CD4-positive, alpha-beta T cell treated with Interleukin-17A for 4 hours (primary cell): ENCODE measurements at regions not wholly inside any gene's neighbourhood (a gene's known extent, or its start where the extent isn't known, plus 50 kb on each side); places are given as distances from the start of the nearest gene placed in this dataset.

ENCODE experiments used
- DNase-seq: peaks from one replicate; pipeline ENCODE4 v3.0.0-alpha.2; 2020; ENCODE audit warnings: mixed read lengths

DNA sequence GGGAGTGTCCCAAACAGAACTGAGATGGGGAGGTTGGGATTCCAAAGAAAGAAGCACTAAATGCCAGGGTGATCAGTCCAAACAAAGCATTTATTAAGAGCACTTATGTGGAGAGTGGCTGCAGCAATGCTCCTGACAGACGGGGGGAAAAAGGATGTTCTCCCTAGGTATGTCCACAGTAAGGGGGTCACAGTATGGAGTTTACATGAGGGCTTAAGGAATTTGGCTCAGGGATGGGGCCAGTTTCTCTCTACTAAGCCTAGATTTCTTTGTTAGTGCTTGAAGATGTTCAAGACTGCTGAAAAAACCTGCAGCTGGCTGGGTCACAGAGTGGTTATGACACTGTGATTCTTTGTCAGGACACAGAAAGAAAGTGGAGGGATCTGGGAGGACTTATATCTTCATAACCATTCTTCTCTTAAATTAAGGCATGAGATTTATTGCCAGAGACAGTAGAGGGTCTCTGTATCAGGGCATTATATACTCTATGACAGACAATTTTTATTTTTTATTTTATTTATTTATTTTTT, 1468.0 kb downstream of the C4orf33 start:
- DNase-seq: no peak

DNA sequence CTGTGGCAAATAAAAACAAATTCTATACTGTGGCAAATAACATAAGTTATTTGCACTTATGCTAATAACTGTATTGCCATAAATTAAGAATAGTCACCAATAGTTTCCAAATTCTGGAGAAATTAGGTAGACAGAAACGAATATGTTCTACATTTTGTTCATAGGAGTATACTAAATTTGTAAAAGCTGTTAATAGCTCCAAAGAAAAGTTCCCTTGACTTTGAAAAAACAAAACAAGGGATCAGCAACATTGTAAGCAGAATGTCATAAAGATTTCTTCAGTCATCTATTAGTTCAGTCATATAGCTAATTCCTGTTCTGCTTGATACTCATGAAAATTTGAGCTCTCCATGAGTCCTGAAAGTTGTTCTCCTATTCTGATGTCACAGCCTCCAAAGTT, 1472.8 kb downstream of the C4orf33 start:
- no peak for DNase-seq

DNA sequence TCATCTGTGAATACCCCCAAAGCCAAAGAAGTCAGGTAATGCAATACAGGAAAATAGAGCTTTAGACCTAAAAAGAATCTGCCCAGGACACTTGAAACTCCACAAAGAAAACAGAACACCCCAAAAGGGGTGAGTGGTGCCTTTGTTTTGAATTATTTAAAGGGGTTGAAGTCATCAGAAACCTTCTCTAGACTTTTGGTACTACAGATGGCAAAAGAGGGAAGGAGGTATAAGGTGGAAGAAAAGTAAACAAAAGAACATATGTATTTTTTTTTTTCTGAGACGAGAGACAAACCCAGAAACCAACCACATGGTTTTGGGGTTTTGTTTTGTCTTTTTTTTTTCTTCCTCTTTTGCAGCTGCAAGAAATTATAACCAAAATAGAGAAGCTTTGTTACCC, 1477.8 kb downstream of the C4orf33 start:
- DNase-seq: no peak

DNA sequence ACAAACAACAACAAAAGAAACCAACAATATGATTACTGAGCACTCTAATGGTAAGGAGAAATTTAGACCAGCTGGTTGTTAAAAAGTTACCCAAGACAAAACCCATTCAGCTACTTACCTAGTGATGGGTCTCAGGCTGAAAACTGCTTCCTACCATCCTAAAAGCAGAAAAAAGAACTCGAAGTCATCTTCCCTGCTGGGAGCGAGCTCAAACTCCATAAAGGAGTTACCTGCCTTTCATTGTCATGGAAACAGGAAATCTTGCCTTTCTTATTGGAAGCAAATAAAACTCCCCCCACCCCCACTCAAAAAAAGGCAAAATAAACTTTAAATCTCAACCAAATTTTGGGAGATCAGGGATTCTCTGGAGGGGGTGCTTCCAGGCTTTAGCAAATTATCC, 1478.3 kb downstream of the C4orf33 start:
- DNase-seq: no peak

DNA sequence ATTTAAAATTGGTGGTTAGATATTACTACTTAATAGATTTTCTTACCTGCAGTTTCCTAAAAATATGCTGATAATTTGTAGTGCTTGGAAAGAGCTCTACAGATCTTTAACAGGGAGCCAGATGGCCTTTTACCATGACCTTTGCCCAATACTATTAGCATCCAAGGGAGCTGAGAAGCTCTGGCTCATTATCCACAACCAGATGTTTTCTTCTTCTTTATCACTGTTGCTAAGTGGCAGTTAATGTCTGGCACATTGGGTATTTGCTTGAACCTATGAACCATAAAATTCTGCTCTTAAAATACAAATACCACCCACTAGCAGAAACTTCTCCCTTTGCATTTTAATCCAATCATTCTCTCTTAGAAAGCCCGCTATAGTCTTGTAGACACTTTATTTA, 1480.3 kb downstream of the C4orf33 start:
- no peak for DNase-seq

DNA sequence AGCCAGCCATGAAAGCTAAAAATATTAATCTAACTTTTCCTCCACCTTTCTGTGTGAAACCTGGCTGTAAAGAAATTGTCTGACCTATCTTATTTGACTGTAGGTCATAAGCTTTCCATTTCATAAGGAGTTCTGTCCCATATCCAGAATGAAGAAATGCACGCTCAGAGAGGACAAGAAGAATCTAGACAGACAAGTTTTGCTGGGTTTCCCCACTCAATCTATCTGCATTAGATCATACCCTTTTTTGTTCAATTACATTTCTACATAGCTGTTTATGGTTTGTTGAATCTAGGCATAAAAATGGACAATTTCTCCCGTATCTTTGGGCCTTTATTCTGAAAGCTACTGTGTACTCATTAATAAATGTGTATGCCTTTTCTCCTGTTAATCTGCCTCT, 1495.1 kb downstream of the C4orf33 start:
- DNase-seq: no peak

DNA sequence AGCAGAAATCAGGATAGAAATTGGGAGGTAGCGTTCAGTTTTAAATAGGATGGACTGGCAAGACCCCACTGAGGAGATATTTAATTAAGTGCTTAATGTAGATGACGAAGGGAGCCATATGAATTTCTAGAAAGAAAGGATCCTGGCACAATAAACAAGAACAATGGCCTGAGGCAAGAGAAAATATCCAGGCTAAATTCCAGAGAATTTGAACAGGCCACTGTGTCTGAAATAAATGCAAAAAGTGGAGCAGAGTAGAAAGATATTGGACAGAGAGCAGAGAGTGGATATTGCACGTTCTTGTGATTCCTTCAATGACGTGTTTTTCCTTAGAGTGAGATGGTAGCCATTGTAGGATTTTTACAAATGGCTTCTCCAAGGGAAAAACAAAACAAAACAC, 1504.8 kb downstream of the C4orf33 start:
- no peak for DNase-seq

DNA sequence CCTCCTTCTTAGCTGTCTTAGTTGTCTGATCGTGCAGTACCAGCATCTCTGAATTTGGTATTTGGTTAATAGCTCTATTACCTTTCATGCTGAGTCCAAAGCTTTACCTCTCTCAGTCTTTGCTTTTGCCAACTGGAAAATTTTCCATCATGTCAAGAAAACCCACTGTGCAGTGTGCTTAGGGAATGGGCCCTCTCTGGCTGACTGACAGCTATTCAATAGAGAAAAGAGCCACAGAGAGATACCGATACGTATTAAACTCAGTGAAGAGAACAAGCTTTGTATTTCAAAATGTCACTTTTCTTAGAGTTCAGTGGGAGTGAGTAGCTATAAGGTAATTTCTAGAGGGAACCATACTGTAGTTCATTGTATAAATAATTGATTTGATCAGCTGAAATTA, 1507.1 kb downstream of the C4orf33 start:
- DNase-seq: no peak

DNA sequence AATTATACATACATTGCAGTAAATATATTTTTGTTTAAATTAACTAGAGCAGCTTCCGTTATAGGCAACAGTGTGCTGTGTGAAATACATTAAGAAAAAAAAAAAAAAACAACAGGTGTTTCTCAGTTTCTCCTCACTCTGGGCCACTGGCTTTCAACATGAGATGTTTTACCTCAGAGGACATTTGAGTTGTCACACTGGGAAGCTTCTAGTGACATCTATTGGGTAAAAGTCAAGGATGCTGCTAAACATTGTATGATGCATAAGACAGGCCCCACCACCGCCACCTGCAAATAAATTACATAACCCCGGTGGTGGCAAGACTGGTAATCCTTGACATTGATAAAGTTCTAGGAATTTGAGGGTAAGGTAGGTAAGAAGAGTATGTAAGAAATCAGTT, 1512.2 kb downstream of the C4orf33 start:
- no peak for DNase-seq

DNA sequence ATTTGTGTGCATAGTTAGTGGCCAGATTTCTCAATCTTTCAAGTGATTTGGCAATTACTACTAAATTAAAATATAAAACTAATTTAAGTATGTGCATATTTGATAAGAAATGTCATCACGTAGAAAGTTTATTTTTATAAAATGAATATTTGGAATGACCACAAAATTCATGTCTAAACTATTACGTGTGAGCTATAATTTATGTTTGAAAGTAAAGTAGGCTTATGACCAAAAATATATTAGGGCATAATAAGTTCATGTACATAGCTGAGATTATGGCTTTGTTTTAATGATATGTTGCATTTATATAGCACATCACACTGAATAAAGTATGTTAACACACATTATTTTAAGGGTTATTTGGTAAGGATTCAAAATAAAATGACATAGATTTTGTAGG, 1532.6 kb downstream of the C4orf33 start:
- no peak for DNase-seq

DNA sequence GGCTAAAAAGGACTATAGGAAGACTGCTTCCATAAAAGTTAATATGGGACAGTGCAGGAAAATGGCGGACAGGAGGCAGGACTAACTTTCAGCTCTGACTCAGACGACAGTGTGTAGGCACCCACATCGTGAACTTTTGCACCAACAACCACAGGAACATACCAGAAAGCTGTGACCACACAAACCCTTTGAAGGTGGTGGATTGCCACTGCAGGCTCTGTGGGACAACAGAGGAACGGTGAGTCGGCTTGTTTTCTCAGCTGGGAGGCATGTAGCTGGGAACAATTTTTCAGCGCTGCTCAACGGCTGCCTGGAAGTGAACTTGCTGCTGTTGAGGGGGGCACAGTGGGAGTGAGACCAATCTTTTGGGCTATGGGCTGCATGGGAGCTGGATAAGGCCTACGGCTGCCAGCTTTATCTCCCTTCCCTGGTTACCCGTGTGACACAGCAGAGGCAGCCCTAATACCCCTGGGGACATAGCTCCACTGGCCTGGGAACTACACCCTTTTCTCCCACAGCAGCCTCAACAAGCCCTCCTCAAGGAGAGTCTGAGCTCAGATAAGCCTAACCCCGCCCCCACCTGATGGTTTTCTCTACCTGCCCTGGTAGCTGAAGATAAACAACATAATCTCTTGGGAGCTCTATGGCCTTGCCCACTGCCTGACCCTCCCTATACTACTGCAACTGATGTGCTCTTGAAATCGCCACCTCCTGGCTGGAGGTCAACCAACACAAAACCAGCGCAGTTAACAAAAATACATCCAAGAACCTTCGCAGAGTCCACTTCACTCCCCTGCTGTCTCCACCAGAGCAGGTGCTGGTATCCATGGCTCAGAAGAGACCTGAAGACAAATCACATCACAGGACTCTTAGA, 1537.0 kb downstream of the C4orf33 start:
- no peak for DNase-seq

DNA sequence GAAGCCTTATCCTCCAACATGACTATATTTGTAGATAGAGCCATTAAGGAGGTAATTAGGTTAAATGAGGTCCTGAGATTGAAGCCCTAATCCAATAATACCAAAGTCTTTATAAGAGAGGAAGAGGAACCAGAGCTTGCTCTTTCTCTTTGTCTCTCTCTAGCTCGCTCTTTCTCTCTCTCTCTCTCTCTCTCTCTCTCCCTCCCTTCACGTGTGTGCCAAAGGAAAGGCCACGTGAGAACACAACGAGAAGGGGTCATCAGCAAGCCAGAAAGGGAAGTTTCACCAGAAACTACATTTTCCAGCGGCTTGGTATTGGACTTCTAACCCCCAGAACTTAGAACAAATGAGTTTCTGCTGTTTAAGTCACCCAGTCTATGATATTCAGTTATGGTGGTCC, 1540.5 kb downstream of the C4orf33 start:
- no peak for DNase-seq

DNA sequence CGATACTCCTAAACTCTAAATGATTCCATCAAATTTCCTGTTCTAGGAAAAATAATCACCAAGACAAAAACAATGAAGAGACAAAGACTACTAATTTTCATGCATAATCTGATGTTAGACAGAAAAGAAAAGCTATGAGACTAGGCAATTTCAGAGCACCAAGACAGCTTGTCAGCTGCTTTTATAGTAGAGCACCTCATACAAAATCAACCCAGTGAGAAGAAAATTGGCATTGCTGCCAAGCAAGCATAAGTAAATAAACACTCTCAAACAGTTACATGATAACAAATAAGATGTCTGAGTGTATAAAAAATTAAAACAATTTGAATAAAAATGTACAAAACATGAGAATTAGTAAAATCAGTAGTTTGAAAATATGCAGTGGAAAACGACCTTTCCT, 1544.6 kb downstream of the C4orf33 start:
- DNase-seq: no peak

DNA sequence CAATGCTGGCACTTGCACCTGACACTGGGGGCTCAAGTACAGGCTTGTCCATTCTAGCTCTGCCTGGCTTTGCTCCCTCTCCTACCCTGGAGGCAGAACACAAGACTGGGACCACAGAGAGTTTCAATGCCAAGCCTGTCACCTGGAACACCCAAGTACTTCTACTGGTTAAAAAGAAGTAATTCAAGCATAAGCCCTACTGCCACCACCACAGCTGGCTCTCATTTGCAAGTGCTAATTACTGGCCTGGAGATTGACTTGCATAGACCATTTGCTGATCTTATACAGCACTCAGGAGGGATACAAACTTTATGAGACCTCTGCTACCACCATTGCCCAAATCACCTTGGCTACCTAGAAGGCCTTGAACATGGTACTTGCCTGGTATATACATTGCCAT, 1550.9 kb downstream of the C4orf33 start:
- no peak for DNase-seq

DNA sequence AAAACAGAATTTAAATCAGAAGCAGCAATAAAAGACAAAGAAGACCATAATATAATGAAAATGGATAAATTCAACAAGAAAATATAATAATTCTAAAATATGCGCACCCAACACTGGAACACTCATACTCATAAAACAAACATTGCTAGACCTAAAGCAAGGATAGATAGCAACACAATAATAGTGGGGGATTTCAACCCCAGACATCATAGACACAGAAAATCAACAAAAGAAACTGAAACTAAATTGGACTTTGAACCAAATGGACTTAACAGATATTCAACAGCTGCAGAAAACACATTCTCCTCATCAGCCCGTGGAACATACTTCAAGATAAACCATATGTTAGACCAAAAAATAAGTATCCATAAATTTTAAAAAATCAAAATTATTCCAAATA, 1552.6 kb downstream of the C4orf33 start:
- no peak for DNase-seq

DNA sequence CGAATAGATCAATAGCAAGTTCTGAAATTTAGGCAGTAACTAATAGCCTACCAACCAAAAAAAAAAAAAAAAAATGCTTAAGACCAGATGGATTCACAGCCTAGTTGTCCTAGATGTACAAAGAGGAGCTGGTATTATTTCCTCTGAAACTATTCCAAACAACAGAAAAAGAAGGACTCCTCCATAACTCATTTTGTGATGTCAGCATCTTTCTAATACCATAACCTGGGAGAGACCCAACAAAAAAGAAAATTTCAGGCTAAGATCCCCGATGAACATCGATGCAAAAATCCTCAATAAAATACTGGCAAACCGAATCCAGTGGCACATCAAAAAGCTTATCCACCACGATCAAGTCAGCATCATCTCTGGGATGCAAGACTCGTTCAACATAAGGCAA, 1557.9 kb downstream of the C4orf33 start:
- DNase-seq: no peak

DNA sequence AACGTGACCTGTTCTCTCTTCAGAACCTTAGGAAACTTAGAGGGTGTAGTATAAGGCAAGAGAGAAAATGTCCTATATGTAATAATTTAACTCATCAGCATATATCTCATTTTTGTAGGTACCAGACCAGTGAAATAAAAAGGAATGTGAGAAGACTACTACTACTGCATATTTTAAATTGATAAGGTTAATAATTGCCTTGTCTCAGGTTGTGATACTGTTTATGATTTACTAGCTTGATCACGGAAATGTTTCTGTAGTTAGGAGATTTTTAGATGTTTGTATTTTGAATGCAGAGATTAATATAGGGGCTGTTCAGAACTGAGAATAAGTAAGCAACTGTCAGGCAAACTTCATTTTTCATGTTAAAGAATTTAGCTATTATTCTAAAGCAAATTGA, 1563.4 kb downstream of the C4orf33 start:
- DNase-seq: no peak

DNA sequence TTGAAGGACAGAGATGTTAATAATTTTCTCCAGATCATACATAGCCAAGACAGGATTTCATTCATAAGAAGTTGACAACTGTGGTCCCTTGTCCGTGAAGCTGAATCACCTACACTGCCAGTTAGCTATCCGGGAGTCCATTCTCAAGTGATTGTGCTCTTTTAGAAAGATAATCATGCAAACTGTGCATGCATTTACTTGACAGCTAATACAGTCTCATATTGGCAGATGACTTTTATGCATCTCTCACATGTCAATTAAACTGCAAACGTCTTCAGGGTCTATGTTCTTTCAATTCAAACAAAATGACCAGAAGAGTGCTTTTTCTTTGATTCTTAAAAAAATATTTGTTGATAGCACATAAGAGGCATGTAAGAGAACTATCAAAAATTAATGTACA, 1572.9 kb downstream of the C4orf33 start:
- no peak for DNase-seq

DNA sequence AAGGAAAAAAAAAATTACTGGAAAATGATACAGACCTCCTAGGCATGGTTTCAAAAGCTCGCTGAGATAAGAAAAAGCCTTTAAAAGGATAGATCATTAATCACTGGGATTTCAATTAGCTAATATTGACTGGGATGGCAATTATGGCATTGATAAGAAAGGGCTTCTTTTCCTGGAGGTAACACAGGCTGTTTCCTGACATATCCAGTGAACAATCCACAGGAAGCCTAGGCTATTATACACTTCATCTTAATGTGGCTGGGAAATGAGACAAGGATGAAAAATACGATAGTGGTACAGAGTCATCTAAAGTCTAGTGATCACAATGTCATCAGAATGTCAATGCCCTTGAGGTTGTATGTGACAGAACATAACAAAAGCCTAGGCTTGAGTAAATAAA, 1579.3 kb downstream of the C4orf33 start:
- no peak for DNase-seq

DNA sequence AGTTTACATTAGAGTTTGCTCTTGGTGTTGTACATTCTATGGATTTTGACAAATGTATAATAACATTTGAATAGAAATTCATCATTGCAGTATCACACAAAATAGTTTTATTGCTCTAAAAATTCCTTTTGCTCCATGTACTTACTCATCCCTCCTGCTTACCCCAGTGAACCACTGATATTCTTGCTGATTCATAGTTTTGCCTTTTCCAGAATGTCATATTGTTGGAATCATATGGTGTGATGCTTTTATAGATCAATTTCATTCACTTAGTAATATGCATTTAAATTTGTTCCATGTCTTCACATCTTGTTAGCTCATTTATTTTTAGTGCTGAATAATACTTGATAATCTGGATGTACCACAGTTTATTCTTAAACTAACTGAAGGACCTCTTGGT, 1593.2 kb downstream of the C4orf33 start:
- DNase-seq: no peak

DNA sequence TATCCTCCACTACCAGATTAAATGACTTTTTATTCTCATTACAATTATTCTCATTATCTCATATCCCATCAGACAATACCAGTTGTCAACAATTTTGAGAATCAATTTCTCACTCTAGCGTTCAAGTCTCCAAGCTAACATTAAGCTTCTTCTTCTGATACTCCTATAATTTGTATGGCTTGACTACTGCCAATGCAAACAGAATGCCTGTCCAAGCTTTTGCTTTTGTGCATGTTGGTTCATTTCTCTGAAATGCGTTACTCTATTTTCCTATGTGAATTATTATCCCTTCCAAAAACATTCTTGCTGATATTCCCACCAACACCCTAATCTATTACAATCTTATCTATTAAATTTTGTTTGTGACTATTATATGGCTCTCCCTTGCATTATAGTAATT, 1602.3 kb downstream of the C4orf33 start:
- DNase-seq: no peak

DNA sequence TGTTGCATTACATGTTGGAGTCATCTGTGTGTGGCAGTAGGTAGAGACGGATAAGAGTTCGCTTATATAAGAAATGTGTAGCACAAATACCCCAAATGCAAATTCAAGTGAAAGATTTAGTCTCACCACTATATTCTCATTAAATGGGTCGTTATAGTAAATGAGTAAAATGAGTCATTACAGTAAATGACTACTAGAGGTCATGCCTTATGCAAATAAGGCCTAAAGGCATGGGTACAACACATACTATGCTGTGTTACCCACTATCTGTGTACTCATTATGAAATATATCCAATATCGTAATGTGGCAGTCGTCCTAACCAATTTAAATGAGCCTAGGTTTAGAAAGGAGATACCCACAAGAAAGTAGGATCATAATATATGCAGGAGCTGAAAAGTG, 1603.1 kb downstream of the C4orf33 start:
- no peak for DNase-seq

DNA sequence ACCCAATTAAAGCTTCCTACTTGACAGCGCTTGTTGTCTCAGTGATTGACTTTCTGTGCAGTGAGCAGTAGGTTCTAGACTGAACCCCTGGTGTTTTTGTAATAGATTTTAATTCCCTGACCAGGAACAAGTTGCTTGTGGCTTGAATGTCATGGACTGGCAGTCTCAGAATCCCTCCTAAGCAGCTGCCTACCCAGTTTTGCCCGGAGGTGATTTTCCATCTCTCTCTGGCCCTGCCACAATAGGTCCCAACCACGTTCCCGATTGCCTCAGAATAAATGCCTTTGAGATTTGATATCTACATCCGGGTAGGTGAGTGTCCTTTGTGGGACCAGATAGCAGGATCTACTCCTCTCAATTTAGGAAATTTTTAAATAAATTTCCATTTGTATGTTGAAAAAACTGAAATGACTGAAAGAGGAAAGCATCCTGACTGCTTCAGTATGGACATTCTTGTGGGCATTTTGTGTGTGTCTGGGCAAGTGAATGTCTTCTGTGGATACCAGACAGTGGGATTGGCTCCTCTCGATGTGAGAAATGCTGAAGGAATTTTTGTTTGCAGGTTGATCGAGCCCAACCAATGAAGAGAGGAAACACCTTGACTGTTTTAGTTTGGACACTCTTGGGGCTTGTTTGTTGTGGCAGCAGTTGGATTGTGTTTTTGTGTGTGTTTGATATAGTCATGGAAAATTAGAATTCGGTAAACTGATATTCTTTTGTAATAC, 1607.4 kb downstream of the C4orf33 start:
- DNase-seq: no peak

DNA sequence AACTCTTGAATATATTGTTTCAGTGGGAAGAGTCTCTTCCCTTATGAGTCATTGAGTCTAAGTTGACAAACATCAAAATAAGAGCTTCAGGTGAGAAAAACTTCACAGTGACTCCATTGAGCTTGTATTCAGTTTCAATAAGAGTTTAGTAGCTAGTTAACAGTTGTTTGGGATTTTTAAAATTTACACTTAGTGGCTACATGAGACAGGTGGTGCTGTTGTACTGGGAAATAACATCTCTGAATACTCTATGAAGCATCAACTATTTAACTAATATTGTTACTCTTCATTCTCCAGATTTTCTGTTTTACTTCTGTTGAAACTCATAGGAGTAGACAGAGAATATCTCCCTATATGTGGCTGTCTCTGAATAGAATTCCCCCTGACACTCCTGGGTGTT, 1609.1 kb downstream of the C4orf33 start:
- no peak for DNase-seq
